ENCODE measurements at regions not wholly inside any gene's neighbourhood (a gene's known extent, or its start where the extent isn't known, plus 50 kb on each side); places are given as distances from the start of the nearest gene placed in this dataset.

DNA sequence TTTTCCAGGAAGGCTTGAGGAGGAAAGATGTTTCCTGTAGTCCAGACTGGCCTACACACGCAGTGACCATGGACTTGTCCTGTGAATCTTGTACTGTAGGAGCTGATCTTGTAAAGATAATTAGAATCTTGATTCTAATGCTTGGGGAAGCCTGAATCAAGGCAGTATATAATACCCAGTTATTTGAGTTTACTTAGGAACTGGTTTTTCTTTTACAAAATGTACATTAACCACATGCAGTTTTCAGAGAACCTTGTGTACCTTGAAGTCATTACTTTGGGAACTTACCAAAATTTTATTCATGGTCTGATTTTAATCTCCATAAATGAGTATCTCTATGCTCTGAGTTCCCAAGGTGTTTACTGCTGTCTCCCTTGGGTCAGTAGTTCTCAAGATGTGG lies 439.9 kb upstream of the AZI2 start:
- in situ Hi-C loops (cut with HindIII; ENCODE audit: low sequenced_read_pairs), result no loop called here
- DNase-seq (ENCODE audit: low read depth, low spot score), result no peak
- H3K4me3 ChIP-seq (ENCODE audit: low read depth, low read length), result no peak overlapping the region
- TF ChIP-seq, protein P1, sequence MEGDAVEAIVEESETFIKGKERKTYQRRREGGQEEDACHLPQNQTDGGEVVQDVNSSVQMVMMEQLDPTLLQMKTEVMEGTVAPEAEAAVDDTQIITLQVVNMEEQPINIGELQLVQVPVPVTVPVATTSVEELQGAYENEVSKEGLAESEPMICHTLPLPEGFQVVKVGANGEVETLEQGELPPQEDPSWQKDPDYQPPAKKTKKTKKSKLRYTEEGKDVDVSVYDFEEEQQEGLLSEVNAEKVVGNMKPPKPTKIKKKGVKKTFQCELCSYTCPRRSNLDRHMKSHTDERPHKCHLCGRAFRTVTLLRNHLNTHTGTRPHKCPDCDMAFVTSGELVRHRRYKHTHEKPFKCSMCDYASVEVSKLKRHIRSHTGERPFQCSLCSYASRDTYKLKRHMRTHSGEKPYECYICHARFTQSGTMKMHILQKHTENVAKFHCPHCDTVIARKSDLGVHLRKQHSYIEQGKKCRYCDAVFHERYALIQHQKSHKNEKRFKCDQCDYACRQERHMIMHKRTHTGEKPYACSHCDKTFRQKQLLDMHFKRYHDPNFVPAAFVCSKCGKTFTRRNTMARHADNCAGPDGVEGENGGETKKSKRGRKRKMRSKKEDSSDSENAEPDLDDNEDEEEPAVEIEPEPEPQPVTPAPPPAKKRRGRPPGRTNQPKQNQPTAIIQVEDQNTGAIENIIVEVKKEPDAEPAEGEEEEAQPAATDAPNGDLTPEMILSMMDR (IDR thresholded peaks at IDR 0.05; ENCODE audit: low read depth, low read length), result no peak

DNA sequence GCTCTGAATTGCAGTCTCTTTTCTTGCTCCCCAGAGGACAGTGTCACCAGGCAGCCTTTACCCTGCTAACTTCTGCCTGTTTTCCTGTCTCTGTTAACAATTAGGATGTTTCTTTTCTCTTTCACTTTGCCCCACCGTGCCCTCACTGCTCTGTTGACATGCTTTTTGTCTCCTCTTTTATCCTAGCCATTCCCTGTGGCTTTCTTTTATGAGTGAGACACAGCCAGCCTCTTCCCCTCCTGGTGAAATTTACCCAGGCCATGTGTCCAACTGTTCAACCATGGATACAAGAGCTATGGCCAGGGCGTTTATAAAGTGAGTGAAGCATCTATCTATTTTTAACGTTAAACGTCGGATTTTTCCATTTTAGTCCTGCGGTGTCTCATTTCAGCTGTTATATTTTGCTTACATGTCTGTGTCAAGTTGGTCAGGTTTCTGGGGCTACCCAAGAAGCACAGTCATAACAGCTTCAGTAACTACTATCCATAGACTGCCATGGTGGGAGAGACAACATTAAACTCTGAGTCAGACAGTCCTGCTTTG lies 443.2 kb upstream of the AZI2 start:
- in situ Hi-C loops (cut with HindIII; ENCODE audit: low sequenced_read_pairs), result no loop called here

DNA sequence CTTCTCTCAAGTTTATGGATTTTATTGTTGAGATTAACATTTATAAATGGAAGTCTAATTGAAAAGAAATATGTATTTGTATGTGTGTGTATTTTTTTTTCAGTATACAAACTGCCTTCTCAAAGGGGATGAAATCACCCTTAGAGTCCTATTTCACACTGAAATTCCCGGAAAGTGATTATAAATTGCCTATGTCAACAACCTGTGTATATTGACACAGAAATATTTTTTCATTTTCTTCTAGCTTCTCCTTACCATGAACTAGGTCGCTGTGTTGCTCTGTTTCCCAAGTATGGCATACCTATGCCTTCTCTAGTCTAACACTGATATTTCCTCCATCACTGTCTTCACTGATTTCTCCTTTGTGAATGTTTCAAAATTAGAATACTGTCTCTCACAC lies 444.0 kb upstream of the AZI2 start:
- H3K4me3 ChIP-seq (ENCODE audit: low read depth, low read length), result no peak overlapping the region
- DNase-seq (ENCODE audit: low read depth, low spot score), result no peak
- TF ChIP-seq, protein P1 (IDR thresholded peaks at IDR 0.05; ENCODE audit: low read depth, low read length), result no peak
- in situ Hi-C loops (cut with HindIII; ENCODE audit: low sequenced_read_pairs), result no loop called here

More for the DNA sequence above, 443.2 kb upstream of the AZI2 start:
- peak; percentile 48 for DNase-seq (ENCODE audit: low read depth, low spot score)
- no peak overlapping the region for H3K4me3 ChIP-seq (ENCODE audit: low read depth, low read length)
- TF ChIP-seq, protein P1 (IDR thresholded peaks at IDR 0.05; ENCODE audit: low read depth, low read length), result no peak

DNA sequence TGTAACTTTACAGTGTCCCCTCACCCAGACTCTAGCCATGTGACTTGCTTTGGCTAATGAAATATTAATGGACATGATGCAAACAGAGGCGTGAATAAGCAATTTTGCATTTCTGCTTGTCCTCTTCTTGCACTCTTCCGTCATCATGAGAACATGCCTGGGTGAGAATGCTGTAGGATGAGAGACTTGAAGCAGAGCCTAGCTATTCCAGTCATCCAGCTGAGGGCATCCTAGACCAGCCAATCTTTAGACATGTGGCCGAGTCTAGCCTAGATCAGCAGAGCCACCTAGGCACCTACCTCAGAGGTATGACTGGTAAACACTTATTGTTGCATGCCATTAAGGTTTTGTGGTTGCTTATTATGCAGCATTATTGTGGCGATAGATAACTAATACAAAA lies 450.5 kb upstream of the AZI2 start:
- DNase-seq (ENCODE audit: low read depth, low spot score), result no peak
- TF ChIP-seq, protein P1 (IDR thresholded peaks at IDR 0.05; ENCODE audit: low read depth, low read length), result no peak
- in situ Hi-C loops (cut with HindIII; ENCODE audit: low sequenced_read_pairs), result no loop called here
- H3K4me3 ChIP-seq (ENCODE audit: low read depth, low read length), result no peak overlapping the region

DNA sequence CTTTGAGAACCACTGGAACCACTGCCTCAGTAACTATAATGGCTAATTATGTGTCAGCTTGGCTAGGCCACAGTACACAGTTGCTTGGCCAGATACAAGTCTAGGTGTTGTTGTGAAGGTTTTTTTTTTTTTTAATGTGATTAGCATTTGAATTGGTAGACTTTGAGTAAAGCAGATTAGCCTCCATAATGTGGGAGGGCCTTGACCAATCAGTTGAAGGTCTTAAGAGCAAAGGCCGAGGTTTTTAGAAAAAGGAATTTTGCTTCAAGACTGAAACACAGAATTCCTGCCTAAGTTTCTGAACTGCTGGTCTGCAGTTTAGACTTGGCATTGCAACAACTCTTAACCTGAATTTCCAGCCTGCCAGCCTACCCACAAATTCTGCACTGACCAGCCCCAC lies 451.6 kb upstream of the AZI2 start:
- TF ChIP-seq, protein P1 (IDR thresholded peaks at IDR 0.05; ENCODE audit: low read depth, low read length), result no peak
- no peak overlapping the region for H3K4me3 ChIP-seq (ENCODE audit: low read depth, low read length)
- no peak for DNase-seq (ENCODE audit: low read depth, low spot score)

DNA sequence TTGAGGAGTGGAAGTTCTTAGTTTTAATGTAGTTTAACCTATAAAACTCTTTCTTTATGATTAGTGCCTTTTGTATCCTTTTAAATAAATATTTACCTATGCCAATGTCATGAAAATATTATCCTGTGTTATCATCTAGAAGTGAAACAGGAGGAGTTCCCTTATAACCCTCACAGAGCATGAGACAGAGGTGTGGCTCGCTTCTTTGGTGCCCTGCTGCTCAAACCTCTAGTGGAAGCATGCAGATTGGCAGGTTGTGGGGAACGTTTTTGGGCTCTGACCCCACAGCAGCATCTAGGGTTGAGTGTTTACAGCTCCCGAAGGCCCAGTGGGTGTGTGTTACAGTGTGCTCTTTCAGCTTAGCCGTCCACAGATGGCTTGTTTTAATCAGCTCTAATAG lies 459.4 kb upstream of the AZI2 start:
- in situ Hi-C loops (cut with HindIII; ENCODE audit: low sequenced_read_pairs), result no loop called here
- TF ChIP-seq, protein P1 (IDR thresholded peaks at IDR 0.05; ENCODE audit: low read depth, low read length), result no peak
- DNase-seq (ENCODE audit: low read depth, low spot score), result no peak
- H3K4me3 ChIP-seq (ENCODE audit: low read depth, low read length), result no peak overlapping the region

More for the DNA sequence above, 451.6 kb upstream of the AZI2 start:
- in situ Hi-C loops (cut with HindIII; ENCODE audit: low sequenced_read_pairs), result no loop called here

DNA sequence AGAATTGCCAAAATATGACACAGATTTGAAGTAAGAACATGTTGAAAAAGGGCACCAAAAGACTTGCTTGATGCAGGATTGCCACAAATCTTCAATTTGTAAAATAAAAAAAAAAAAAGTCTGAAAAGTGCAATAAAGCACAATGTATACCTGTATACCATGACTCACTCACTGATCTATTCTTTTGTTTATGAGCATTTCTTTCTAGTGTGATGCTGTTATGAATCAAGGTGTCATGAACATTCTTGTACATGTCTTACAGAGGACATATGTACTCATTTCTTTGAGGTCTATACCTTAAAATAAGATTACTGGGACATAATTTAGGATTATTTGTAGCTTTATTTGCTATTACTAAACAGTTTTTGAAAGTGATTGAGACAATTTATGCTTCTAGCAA lies 464.9 kb upstream of the RBMS3 start:
- in situ Hi-C loops (cut with HindIII; ENCODE audit: low sequenced_read_pairs), result no loop called here
- TF ChIP-seq, protein P1 (IDR thresholded peaks at IDR 0.05; ENCODE audit: low read depth, low read length), result no peak
- no peak for DNase-seq (ENCODE audit: low read depth, low spot score)
- H3K4me3 ChIP-seq (ENCODE audit: low read depth, low read length), result no peak overlapping the region

Data from astrocyte of the spinal cord (primary cell).